HCT116 (cell line): ENCODE measurements at regions not wholly inside any gene's neighbourhood (a gene's known extent, or its start where the extent isn't known, plus 50 kb on each side); places are given as distances from the start of the nearest gene placed in this dataset.

Experiments used
- ATAC-seq: fragments of 200-7000 bp; cut with Tn5 transposase; 2 replicates; pipeline ENCODE4 v1.9.1; 2020; ENCODE audit warnings: mild to moderate bottlenecking, moderate library complexity
- BruUV-seq: library from RNA; stranded (reverse); fragments of 400-500 nt; replicated peaks from 2 replicates; lab custom pipeline; 2021; lab: Mats Ljungman, UMichigan
- CTCF ChIA-PET: fragments of 300-600 bp; sonication (Branson Sonifier 250); formaldehyde crosslinking; loops from one replicate; lab custom pipeline; 2021; ENCODE audit warnings: antibody characterized with exemption; lab: Charles Lee
- POLR2A ChIA-PET: fragments of 300-600, 350-600 bp; sonication (Branson Sonifier 250); formaldehyde crosslinking; loops from one replicate; lab custom pipeline; 2021; ENCODE audit warnings: antibody characterized with exemption; lab: Charles Lee
- RAD21 ChIA-PET, 2 experiments: fragments of 300-600 bp; sonication (Branson Sonifier 250); formaldehyde crosslinking; loops; one replicate each; lab custom pipeline; 2023; ENCODE audit warnings: low total read pairs in 2 of 2; ENCODE audit not compliant: uncharacterized antibody in 2 of 2, unreplicated experiment in 2 of 2, low non-redundant PET in 1 of 2; lab: Charles Lee
- DNase-seq: peaks from one replicate; pipeline ENCODE4 v3.0.0-alpha.2; 2010; ENCODE audit warnings: low read depth, low spot score
- H2AFZ ChIP-seq: fragments of 200-600 bp; shearing (Covaris generic), sonication (generic); 2 replicates; pipeline ENCODE4 v1.6.1; 2017; ENCODE audit warnings: low read depth, mixed run types, mixed read lengths, antibody characterized with exemption, low read length; ENCODE audit not compliant: poor library complexity, severe bottlenecking
- H3K27ac ChIP-seq: 2 replicates; pipeline ENCODE4 v1.5.1; 2012; ENCODE audit warnings: low read depth, low read length
- H3K27me3 ChIP-seq: fragments of 200-600 bp; sonication (generic); 2 replicates; pipeline ENCODE4 v1.6.1; 2016; ENCODE audit warnings: mixed run types, low read length, mixed read lengths; ENCODE audit not compliant: insufficient read depth
- H3K36me3 ChIP-seq, 2 experiments: fragments of 200-500 bp in 1 of 2; fragments of 200-600 bp in 1 of 2; sonication (Bioruptor generic) in 1 of 2; sonication (generic) in 1 of 2; 2 replicates each; pipeline versions ENCODE4 v1.5.1 to v1.6.1; 2014 to 2016; ENCODE audit warnings: low read length in 2 of 2, inconsistent platforms in 1 of 2, mixed read lengths in 1 of 2, mixed run types in 1 of 2; ENCODE audit not compliant: insufficient read depth in 2 of 2, control insufficient read depth in 1 of 2
- H3K4me1 ChIP-seq, 2 experiments: fragments of 200-600 bp in 1 of 2; sonication (generic) in 1 of 2; 2 replicates each; pipeline versions ENCODE4 v1.5.1 to v1.6.1; 2012 to 2017; ENCODE audit warnings: low read length in 2 of 2, inconsistent platforms in 1 of 2, mild to moderate bottlenecking in 1 of 2, mixed read lengths in 1 of 2, mixed run types in 1 of 2, moderate library complexity in 1 of 2; ENCODE audit not compliant: insufficient read depth in 2 of 2, control insufficient read depth in 1 of 2
- H3K4me2 ChIP-seq: fragments of 200-600 bp; sonication (generic); 2 replicates; pipeline ENCODE4 v1.6.1; 2017; ENCODE audit warnings: mixed run types, low read length, mixed read lengths
- H3K4me3 ChIP-seq, 2 experiments: fragments of 200-600 bp in 1 of 2; sonication (generic) in 1 of 2; replicated peaks in 1 of 2; 2 replicates each; pipeline ENCODE4 v1.5.1; 2011 to 2016; ENCODE audit warnings: low read length in 2 of 2, control low read depth in 1 of 2, low read depth in 1 of 2, mild to moderate bottlenecking in 1 of 2, mixed read lengths in 1 of 2, mixed run types in 1 of 2
- H3K79me2 ChIP-seq: fragments of 200-600 bp; sonication (generic); 2 replicates; pipeline ENCODE4 v1.6.1; 2017; ENCODE audit warnings: mild to moderate bottlenecking, mixed run types, low read length, moderate library complexity, mixed read lengths; ENCODE audit not compliant: insufficient read depth
- H3K9ac ChIP-seq: fragments of 200-600 bp; sonication (generic); 2 replicates; pipeline ENCODE4 v1.6.1; 2016; ENCODE audit warnings: low read length, mixed read lengths
- H3K9me2 ChIP-seq: fragments of 200-600 bp; sonication (generic), shearing (Covaris generic); 2 replicates; pipeline ENCODE4 v1.6.1; 2017; ENCODE audit warnings: mixed run types, mild to moderate bottlenecking, moderate library complexity; ENCODE audit not compliant: insufficient read depth
- H3K9me3 ChIP-seq, 2 experiments: fragments of 200-500 bp in 1 of 2; fragments of 200-600 bp in 1 of 2; sonication (Bioruptor generic) in 1 of 2; sonication (generic) in 1 of 2; 2 replicates each; pipeline ENCODE4 v1.6.1; 2014 to 2017; ENCODE audit warnings: low read length in 2 of 2, mixed read lengths in 2 of 2, inconsistent platforms in 1 of 2, low read depth in 1 of 2, mild to moderate bottlenecking in 1 of 2, mixed run types in 1 of 2, moderate library complexity in 1 of 2; ENCODE audit not compliant: control insufficient read depth in 1 of 2, insufficient read depth in 1 of 2
- H4K20me1 ChIP-seq: fragments of 200-600 bp; sonication (generic), shearing (Covaris generic); 2 replicates; pipeline ENCODE4 v1.6.1; 2017; ENCODE audit warnings: mixed run types, mild to moderate bottlenecking, moderate library complexity; ENCODE audit not compliant: insufficient read depth
- CBX3 ChIP-seq: IDR thresholded peaks from 2 replicates; pipeline ENCODE4 v1.6.1; 2012; ENCODE audit warnings: low read depth
- CEBPB ChIP-seq: IDR thresholded peaks from 2 replicates; pipeline ENCODE4 v1.6.1; 2012; ENCODE audit warnings: low read depth
- CTCF ChIP-seq, 3 experiments: fragments of 200-600 bp in 1 of 3; sonication (generic) in 1 of 3; IDR thresholded peaks in 2 of 3; conservative IDR thresholded peaks in 1 of 3; 2 replicates each; pipeline ENCODE4 v1.5.1; 2012 to 2017; ENCODE audit warnings: low read depth in 2 of 3, low read length in 2 of 3, antibody characterized with exemption in 1 of 3, borderline replicate concordance in 1 of 3, control low read depth in 1 of 3, mild to moderate bottlenecking in 1 of 3, mixed read lengths in 1 of 3, mixed run types in 1 of 3, moderate library complexity in 1 of 3; ENCODE audit not compliant: insufficient read depth in 1 of 3
- ELF1 ChIP-seq: IDR thresholded peaks from 2 replicates; pipeline ENCODE4 v1.6.1; 2012; ENCODE audit warnings: low read depth, borderline replicate concordance
- EZH2phosphoT487 ChIP-seq: fragments of 200-600 bp; IDR thresholded peaks from 2 replicates; pipeline ENCODE4 v1.6.1; 2018; ENCODE audit warnings: antibody characterized with exemption, borderline replicate concordance
- FOSL1 ChIP-seq: IDR thresholded peaks from 2 replicates; pipeline ENCODE4 v1.6.1; 2012; ENCODE audit warnings: low read depth
- POLR2AphosphoS5 ChIP-seq: IDR thresholded peaks from 2 replicates; pipeline ENCODE4 v1.6.1; 2011; ENCODE audit warnings: mild to moderate bottlenecking, low read depth, low read length, moderate library complexity
- RAD21 ChIP-seq: IDR thresholded peaks from 2 replicates; pipeline ENCODE4 v1.6.1; 2012; ENCODE audit warnings: low read depth, mild to moderate bottlenecking
- REST ChIP-seq: IDR thresholded peaks from 2 replicates; pipeline ENCODE4 v1.6.1; 2012; ENCODE audit warnings: low read depth
- TCF7L2 ChIP-seq: IDR thresholded peaks from 2 replicates; pipeline ENCODE4 v1.7.0; 2011; ENCODE audit warnings: borderline replicate concordance, inconsistent platforms; ENCODE audit not compliant: insufficient read depth, insufficient read length; ENCODE audit errors: extremely low read depth
- YY1 ChIP-seq: IDR thresholded peaks from 2 replicates; pipeline ENCODE4 v1.6.1; 2011; ENCODE audit warnings: low read length, low read depth, moderate library complexity, mild to moderate bottlenecking; ENCODE audit not compliant: insufficient replicate concordance; ENCODE audit errors: extremely low read depth
- ZBTB33 ChIP-seq: IDR thresholded peaks from 2 replicates; pipeline ENCODE4 v1.6.1; 2011; ENCODE audit warnings: mild to moderate bottlenecking, low read length, moderate library complexity; ENCODE audit not compliant: insufficient replicate concordance; ENCODE audit errors: extremely low read depth
- ZFX ChIP-seq: fragments of 450-650 bp; IDR thresholded peaks from 2 replicates; pipeline ENCODE4 v1.6.1; 2017
- intact Hi-C: fragments of 100-400 bp; cut with micrococcal nuclease; formaldehyde crosslinking; loops from 2 replicates; pipeline ENCODE4 v1.10.0; 2022

GRCh38 chr13:29955137-29955650, 104.8 kb upstream of the UBL3 start:
- H3K79me2 ChIP-seq = no peaks in the 10 kb centered on the region
- intact Hi-C loops = no loop called here
- no peak overlapping the region for H3K27ac ChIP-seq
- H3K4me1 ChIP-seq = no peaks in the 10 kb centered on the region
- no peaks in the 10 kb centered on the region for H4K20me1 ChIP-seq
- no peaks in the 10 kb centered on the region for H3K9me2 ChIP-seq
- no peak for DNase-seq
- H2AFZ ChIP-seq = no peak overlapping the region
- H3K9me3 ChIP-seq = no peaks in the 10 kb centered on the region
- no peak overlapping the region for H3K4me3 ChIP-seq
- TF ChIP-seq CBX3 (no peak), TCF7L2 (no peak), CEBPB (no peak), CTCF (IDR thresholded peaks at IDR 0.05 in 2 of 3, conservative IDR thresholded peaks at IDR 0.05 in 1 of 3; ENCODE audit: borderline replicate concordance in 1 of 3, insufficient read depth in 1 of 3, low read depth in 2 of 3, low read length in 2 of 3) (no peak), EZH2phosphoT487 (no peak), YY1 (no peak), ZBTB33 (no peak), FOSL1 (no peak), REST (no peak), ZFX (no peak), RAD21 (no peak), POLR2AphosphoS5 (no peak), ELF1 (no peak)
- ChIA-PET CTCF (no interaction called here), RAD21 (no interaction called here), POLR2A (no interaction called here)
- BruUV-seq = no TSS peak
- H3K4me2 ChIP-seq = no peak overlapping the region
- no peak overlapping the region for H3K9ac ChIP-seq
- no peaks in the 10 kb centered on the region for H3K36me3 ChIP-seq
- H3K27me3 ChIP-seq = peaks cover 25% of the 10 kb centered on the region; the same call in 1 of the 2 replicates
- no peak for ATAC-seq
